ENCODE measurements at regions not wholly inside any gene's neighbourhood (a gene's known extent, or its start where the extent isn't known, plus 50 kb on each side); places are given as distances from the start of the nearest gene placed in this dataset.
A peak's percentile ranks its signal among the peaks of the same experiment; 100 is the strongest.

GRCh38 chr2:117071556-117072102 is 742.9 kb upstream of the DDX18 start:
- DNase-seq (ENCODE audit: low read depth): no peak

DNA sequence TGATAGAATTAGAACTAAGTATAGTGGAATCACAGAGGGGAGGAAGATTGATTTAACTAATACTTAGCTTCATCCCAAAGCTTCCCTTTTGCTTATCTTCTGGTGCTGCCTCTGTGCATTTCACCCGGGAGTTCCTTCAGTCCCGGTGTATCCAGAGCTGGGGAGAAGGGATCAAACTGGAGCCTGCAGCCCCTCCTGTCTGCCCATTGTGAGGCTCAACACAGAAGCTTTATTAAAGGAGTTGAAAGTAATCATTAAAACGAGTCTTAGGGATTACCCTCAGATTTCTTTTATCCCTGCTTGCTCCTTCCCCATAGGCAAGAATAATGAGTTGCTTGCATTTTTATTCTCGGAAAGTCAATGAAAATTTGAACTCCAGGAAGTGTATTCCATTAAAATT is 739.7 kb upstream of the DDX18 start:
- no peak for DNase-seq (ENCODE audit: low read depth)

GRCh38 chr2:117085256-117085655 is 729.2 kb upstream of the DDX18 start:
- DNase-seq (ENCODE audit: low read depth): no peak

DNA sequence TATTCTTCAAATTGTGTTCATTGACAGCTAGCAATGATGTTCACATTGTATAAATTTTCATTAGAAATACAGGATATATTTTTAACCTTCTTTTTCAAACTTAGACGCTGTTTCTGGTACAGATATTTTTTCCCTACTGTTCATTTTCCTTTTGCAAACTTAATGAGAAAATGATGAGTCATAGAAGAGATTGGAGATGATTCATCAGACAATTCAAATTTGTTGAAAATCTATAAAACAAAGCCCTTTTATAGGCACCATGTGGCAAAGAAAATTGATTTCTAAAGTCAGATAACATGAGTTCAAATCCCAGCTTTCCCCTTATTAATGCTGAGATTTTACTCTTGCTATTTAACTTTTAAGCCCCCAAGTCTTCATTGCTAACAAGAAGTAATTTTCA is 728.8 kb upstream of the DDX18 start:
- no peak for DNase-seq (ENCODE audit: low read depth)

DNA sequence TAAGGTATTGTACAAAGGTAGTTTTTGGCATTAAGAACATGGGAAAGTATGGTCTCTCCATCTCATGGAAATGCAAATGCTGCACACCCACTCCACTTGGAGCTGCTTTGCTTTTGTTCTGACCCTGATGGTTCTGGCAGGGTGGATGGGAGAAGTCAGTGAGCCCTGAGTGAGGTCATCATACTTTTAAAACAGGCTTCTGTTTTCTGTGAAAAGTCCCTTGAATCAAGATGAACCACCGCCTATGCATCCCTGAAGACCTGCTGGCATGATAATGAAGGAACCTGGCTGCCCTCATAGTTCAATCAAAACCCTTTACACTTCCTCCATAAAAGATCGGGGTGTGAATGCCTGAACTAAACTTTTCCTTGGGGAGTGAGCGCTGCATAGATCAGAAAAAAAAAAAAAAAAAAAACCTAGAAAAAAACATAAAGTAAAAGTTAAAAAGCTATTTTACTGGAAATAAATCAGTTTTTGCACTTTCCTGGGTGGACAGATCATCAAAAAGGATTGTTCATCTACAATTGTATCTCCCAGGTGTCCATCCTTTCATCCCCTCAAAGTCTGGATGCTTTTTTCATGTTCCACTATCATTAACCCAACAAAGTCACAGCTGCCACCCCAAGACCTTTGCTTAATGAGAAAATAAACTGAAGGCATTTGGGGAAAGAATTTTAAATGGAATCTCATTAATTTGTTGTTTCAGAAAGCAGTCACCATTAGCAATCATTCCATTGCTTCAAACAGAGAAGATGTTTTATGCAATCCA is 728.1 kb upstream of the DDX18 start:
- no peak for DNase-seq (ENCODE audit: low read depth)

GRCh38 chr2:117086943-117087250 is 727.6 kb upstream of the DDX18 start:
- DNase-seq (ENCODE audit: low read depth): no peak

DNA sequence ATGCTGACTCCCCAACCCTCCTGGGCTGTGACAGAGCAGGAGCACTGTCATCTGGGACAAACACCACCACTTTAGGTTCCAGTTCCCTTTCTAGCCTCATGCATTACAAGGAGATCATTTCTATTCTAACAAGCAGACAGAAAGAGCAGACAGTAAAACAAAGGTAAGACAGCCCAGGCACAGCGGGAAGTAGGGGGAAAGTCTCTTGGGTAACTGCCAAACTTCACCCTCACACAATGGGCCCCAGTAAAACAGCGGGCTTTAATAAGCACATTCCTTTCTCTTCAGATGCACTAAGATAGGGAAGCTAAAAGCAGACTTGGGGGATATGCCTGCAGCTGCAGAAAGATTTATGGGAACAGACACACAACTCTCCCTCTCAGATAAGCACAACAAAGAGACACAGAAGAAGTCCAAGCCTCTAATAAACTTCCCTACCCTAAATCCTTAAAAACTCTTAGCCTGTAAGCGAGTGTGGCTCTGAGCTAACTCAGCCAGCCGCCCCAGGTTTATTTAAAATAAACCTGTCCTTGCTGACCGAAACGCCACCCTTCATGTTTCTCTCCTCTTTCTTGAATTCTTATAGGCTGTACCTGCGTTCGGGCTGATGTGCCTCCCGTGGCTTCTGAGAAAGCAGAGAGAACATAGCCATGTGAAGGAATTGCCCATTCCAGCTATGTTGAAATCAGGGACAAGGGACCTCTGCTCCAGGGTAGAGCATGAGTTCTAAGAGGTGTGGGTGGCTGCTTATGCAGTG is 726.8 kb upstream of the DDX18 start:
- no peak for DNase-seq (ENCODE audit: low read depth)

DNA sequence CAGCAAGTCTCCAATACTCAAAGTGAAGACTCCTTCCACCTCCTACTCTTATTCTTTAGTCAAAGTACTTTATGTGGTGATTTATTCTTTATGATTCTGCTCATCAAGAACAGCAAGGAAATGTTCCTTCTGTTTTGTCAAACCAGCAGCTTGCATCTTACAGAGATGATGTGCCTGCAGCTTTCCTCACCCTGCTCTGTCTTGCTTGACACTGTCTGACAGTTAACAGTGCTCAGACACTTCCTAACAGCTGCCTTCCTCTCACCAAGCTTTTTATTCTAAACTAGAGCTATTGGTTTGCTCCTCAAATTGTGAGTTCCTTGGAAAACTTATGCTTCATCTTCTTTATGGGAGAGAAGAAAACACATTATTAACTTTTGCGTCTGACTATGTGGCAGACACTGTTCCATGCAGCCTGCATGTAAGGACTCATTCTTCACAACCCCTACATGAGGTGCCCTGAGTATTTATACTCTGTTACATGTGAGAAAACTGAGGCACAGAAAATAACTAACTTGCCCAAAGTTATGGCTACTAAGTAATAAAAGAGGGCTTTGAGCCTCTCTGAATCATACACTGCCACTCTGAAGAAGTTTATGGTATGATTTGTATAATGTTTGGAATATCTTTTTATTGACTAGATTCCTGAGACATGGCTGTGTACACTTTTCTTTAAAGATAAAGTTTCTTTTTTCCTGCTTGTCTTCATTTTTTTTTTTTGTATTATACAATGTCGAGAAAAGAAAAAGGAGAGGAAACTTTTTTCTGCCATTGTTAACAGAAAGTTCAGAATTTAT is 723.3 kb upstream of the DDX18 start:
- DNase-seq (ENCODE audit: low read depth): no peak

DNA sequence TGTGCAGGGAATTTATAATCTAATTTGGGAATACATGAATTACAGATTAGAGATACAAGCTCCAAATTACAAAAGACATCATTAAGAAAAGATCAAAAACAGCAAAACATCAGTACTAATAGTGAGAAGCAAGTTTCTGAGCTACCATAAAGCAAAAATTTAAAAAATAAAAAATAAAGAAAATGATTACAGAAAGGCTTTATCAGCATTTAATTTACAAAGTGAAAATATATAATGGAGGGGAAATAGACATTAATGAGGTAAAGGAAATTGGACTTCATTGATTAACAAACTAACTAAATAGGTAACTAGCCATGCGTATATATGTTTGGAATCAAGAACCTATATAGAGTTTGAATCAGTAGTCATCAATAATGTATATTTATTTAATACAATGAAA is 712.9 kb upstream of the DDX18 start:
- DNase-seq (ENCODE audit: low read depth): no peak

GRCh38 chr2:117108741-117109267 is 705.7 kb upstream of the DDX18 start:
- DNase-seq (ENCODE audit: low read depth): no peak

DNA sequence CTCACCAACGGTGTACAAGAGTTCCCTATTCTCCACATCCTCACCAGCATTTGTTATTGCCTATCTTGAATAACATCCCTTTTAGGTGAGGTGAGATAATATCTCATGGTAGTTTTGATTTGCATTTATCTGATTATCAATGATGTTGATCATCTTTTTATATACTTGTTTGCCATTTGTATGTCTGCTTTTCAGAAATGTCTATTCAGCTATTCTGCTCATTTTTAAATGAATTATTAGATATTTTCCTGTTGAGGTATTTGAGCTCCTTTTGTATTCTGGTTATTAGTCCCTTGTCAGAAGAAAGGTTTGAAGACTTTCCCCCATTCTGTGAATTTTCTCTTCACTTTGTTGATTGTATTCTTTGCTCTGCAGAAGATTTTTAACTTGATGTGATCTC is 695.5 kb upstream of the DDX18 start:
- no peak for DNase-seq (ENCODE audit: low read depth)

GRCh38 chr2:117123362-117123761 is 691.1 kb upstream of the DDX18 start:
- DNase-seq (ENCODE audit: low read depth): no peak

GRCh38 chr2:117126656-117127055 is 687.8 kb upstream of the DDX18 start:
- no peak for DNase-seq (ENCODE audit: low read depth)

- DNase-seq (ENCODE audit: low read depth): peak; percentile 6
Observed at GRCh38 chr2:117127680-117128079, 686.8 kb upstream of the DDX18 start.

DNA sequence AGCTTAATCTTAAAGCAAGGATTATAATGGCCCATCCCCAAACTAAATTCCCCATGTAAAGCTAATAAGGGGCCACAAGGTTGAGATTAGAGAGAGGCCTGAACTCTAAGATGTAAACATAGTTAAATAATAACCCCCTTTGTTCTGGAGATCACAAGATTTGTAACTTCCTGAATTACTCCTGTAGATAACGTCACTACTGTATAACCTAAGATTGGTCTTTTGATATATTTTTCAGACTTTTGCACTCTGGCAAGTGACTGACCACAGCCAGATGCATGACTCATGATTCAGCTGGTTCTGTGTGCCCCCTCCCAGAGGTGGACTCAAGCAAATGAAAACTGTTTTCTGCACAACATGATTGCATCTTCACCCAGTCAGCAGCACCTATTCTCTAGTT is 686.0 kb upstream of the DDX18 start:
- DNase-seq (ENCODE audit: low read depth): peak; percentile 2

DNA sequence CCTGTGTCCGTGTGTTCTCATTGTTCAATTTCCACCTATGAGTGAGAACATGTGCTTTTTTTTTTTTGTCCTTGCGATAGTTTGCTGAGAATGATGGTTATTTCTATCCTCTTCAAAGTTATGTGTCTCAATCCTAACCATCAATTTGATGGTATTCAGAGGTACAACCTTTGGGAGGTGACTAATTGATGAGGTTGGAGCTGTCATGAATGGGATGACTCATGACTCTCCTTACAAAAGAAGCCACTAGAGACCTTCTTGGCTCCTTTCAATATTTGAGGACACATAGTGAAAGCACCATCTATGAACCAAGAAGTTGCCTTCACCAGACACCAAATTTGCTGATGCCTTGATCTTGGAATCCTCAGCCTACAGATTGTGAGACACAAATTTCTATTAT is 677.1 kb upstream of the DDX18 start:
- no peak for DNase-seq (ENCODE audit: low read depth)

DNA sequence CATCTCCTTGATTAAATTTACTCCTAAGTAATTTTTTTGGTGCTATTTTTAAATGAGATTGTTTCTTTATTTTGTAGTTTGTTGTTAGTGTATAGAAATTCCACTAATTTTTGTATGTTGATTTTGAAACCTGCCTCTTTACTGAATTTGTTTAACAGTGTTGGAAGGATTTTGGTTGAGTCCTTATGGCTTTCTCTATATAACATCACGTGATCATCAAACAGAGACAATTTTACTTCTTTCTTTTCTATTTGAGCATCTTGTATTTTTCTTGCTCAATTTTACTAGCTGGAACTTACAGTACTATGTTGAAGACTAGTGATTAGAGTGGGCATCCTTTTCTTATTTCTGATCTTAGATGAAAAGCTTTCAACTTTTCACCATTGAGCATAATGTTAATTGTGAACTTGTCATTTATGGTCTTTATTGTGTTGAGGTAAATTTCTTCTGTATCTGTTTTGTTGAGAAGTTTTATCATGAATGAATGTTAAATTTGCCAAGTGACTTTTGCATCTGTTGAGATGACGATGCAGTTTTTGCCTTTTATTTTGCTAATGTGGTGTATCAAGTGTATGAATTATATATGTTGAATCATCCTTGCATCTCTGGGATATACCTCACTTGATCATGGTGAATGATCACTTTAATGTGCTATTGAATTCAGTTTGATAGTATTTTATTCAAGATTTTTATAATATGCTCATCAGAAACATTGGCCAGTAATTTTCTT is 645.3 kb upstream of the DDX18 start:
- DNase-seq (ENCODE audit: low read depth): no peak

DNA sequence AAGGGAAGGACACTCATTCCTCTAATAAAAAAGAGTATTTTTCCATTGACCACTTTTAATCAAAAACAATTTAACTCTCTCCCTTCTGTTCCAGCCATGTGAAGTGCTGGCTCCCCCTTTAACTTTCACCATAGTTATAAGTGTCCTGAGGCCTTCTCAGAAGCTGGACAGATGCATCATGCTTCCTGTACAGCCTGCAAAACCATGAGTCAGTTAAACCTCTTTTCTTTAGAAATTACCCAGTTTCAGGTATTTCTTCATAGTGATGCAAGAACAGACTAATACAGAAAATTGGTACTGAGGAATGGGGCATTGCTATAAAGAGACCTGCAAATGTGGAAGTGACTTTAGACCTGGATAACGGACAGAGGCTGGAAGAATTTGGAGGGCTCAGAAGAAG is 643.6 kb upstream of the DDX18 start:
- no peak for DNase-seq (ENCODE audit: low read depth)

GRCh38 chr2:117179405-117179804 is 635.1 kb upstream of the DDX18 start:
- no peak for DNase-seq (ENCODE audit: low read depth)

GRCh38 chr2:117190856-117191559 is 623.5 kb upstream of the DDX18 start:
- DNase-seq (ENCODE audit: low read depth): no peak

DNA sequence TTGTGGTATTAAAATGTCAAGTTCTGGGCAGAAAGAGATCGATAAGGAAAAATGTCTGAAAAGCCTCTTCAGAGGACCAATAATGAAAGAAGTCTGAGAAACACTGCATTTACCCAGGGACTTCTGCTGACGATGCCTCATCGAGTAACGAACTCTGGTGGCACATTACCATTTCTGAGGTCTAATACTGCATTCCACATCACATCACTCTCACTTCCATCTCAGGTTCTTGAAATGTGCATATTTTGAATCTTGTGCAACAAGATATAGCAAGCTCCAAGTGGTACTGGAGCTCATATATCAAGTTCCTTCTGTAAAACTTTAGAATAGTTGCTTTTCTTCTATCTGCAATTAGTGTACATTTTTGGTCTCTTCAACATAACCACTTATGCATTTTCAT is 619.1 kb upstream of the DDX18 start:
- no peak for DNase-seq (ENCODE audit: low read depth)

All from iris pigment epithelial cell (primary cell).